GM19463 (cell line): ENCODE measurements at regions not wholly inside any gene's neighbourhood (a gene's known extent, or its start where the extent isn't known, plus 50 kb on each side); places are given as distances from the start of the nearest gene placed in this dataset.
"Not testable (repeated sequence)": the region's sequence is repeated elsewhere in the genome, so short reads cannot be mapped to it uniquely, and the experiment has no call there.

Experiments used
- ATAC-seq: cut with Tn5 transposase; IDR thresholded peaks from one replicate; pipeline ENCODE4 v1.9.1; 2021; ENCODE audit warnings: mild to moderate bottlenecking, moderate library complexity; ENCODE audit not compliant: unreplicated experiment

DNA sequence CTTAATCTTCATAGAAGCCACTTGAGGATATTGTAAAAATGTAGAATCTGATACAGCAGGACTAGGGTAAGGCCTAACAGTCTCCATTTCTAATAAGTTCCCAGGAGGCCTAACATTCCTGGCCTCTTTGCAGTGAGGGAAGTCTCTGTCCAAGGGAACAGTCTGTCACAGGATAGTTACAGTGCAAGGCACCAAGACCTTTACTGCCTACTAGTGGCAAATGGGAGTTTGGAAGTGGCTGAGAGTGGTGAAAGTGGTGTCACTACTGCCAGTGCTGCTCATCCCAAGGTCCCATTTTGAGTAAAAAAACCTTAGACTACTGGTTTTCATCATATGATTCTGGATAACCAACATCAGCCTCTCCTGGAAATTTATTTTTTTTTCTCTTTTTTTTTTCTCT, 619.5 kb upstream of the SEMA3D start:
- ATAC-seq = no peak

DNA sequence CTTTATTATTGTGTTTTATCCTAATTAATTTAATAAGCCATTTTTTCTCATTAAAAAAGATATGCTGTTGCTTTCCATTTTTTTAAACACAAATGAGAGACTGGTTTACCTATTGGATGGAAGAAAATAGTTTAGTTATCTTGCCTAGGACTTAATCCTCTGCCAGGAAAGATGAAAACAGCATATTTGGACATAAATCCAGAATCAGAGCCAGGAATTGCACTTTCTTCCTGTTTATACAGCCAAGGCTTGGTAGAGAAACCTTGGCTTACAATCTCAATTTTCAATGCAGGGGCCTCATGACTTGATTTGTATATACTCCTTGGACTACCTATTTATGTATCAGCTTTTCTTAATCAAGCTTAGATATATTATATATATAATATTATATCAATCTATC, 618.8 kb upstream of the SEMA3D start:
- no peak for ATAC-seq

DNA sequence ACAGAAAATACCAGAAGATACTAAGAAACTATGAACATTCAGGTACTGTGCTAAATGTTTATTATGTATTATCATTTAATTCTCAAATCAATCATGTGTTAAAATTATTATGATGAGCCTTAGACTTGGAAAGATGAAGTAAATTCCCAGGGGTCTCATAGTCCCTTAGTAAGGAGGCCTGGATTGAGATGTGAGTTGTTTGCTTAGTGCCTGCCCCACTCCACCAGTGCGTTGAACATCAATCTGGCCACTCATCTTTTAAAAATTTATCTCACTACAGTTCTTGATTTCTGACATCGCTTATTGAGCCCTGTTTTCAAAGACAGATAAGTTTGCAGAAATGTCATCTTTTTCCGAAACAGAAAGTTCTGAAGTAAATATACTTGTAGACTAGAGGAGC, 618.4 kb upstream of the SEMA3D start:
- no peak for ATAC-seq

- no peak for ATAC-seq
These were observed 615.4 kb upstream of the SEMA3D start for GRCh38 chr7:85802211-85802610.

DNA sequence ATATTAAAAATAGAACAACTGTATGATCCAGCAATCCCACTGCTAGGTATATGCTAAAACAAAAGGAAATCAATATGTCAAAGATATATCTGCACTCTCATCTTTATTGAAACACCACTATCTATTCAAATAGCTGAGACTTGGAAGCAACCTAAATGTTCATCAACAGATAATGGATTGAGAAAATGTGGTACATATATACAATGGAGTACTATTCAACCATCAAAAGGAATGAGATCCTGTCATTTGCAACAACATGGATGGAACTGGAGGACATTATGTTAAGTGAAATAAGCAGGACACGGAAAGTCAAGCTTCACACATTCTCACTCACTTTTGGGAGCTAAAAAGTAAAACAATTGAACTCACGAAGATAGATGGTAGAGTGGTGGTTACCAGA, 610.1 kb upstream of the SEMA3D start:
- ATAC-seq = no peak

DNA sequence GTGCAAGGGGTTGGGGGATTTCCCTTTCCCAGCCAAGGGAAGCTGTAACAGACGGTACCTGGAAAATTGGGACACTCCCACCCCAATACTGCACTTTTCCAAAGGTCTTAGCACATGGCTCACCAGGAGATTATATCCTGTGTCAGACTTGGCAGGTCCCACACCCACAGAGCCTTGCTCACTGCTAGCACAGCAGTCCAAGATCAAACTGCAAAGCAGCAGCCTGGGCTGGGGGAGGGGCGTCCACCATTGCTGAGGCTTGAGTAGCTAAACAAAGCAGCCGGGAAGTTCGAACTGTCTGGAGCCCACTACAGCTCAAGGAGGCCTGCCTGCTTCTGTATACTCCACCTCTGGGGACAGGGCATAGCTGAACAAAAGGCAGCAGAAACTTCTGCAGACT, 604.2 kb upstream of the SEMA3D start:
- ATAC-seq = not testable (repeated sequence)

- no peak for ATAC-seq
These were observed 594.8 kb upstream of the SEMA3D start for GRCh38 chr7:85781606-85782005.

- ATAC-seq = no peak
These were observed 590.0 kb upstream of the SEMA3D start for GRCh38 chr7:85776691-85777345.

DNA sequence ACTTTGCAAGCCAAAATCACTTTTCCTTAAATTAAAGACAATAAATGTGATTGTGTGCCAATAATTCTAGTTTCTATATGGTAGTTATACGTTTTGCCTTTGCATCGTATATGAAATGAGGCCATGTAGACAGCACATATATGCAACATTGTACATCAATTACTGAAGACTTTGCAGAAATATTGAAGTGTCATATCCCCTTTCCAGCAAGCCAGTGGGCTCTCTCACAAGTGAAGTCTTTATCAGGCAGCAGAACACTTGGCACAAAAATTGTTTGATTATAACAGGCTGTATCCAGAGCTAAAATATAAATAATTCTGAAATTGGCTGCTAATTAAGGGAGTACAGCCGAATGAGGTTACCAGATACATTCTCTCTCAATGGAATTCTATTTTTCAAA, 588.6 kb upstream of the SEMA3D start:
- ATAC-seq = no peak

DNA sequence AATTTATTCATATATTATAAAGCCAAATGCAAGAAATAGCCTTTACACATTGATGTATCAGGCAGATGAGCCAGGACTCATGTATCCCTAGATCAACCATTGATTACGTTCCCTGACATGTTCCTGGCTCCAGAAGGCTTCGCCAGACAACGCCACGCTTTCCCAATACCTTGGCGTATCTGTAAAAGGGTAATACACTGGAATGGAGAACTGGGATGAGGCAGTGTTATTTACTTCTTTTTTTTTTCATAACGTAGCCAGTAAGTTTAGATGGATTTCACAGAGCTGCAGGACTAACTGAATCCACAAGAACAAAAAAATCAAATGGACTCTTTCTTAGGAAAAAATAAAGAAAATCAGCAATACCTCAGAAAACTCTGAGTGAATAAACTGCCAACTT, 588.1 kb upstream of the SEMA3D start:
- ATAC-seq = no peak

DNA sequence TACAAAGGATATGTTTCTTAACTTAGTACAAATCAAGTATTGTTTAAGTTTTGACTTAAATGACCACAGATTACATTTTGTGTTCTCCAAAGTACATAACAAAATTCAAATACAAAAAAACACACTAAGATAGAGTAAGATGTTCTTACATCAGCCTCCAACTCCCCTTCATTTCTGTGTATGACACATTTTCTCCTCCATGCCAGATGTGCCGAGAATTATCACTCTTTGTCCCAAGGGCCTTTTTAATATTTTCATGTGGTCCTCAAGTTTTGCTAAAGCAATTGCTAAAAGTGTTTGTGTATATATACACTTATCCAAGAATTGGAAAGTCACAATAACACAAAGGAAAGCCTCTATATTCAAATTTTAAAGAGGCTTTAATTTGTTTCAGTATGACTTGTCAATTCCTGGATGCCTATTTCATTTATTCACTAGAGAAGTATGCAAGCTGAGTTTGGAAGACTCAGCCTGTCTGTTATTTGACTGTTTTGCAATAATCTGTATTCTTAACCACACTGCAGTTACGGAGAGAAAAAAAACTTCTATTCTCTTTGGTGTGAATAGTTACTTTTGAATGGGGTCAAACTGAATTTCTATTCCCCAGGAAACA, 586.4 kb upstream of the SEMA3D start:
- no peak for ATAC-seq

GRCh38 chr7:85771516-85771915, 584.7 kb upstream of the SEMA3D start:
- ATAC-seq = no peak

- ATAC-seq = no peak
These were observed 583.5 kb upstream of the SEMA3D start for GRCh38 chr7:85770332-85770731.

DNA sequence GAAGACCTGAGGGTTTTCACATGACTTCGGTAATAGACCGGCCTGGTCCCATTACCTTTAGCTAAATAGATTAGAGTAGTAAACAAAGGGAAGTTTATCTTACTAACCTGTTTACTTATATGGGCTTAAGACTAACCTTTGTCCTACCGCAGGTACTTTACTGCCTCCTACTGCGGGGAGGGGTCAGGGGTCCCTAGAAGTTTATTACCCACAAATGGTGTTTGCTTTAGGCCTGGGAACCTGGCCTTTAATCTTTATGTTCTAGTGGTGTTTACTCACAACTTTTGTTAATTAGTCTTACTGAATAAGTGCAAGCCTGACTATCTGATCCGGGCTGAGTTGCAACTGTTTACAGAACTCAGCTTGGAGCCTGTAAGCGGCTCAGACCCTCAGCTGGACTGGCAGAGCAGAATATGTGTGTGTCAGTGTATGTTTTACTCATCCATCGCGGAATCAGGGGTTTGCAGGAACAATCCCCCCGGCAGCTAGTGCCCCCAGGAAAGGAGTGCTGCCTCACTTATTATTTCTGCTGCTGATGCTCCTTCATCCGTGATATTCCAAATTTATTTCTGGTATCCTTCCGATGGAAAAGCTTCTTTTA, 578.9 kb upstream of the SEMA3D start:
- ATAC-seq = no peak

DNA sequence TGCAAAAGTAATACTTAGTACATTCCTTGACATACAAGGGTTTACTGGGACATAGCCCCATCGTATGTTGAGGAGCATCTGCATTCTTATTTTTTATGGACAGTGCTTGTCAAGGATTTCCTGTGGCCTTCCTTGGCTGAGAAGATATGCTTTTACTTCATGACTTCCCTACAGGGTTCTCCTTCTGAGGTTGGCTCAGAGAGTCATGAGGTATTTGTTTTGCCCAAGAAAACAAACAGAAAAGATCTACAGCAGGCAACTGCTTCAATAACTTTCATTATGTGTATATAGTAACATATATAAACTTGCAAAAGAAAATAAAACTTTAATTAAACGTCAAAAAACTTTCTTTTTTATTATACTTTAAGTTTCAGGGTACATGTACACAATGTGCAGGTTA, 577.2 kb upstream of the SEMA3D start:
- ATAC-seq = no peak

GRCh38 chr7:85757348-85757747, 570.5 kb upstream of the SEMA3D start:
- no peak for ATAC-seq

DNA sequence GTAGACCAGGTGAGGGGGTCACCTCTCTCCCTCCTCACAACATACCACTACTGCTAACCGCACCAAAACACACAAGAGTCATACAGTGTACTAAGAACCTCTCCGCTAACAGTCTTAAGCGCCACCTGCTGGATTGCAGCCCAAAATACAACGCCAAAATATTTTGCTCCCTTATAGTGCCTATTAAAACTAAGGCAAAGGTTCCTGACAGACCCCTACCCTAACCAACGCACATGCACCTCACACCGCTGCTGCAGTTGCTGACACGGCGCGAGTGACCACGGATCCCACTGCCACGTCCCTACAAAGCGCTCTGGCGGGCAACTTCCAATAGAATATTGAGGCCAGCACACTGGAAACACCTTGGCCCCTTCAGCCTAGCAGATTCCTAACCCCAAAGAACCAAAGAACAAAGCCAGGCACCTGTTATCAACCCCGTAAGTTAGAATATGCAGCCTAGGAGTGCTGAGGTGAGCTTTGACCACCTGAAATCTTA, 563.6 kb upstream of the SEMA3D start:
- ATAC-seq = peak; percentile 92

- peak; percentile 26 for ATAC-seq
These were observed 563.0 kb upstream of the SEMA3D start for GRCh38 chr7:85749696-85750453.

GRCh38 chr7:85748861-85749260, 562.0 kb upstream of the SEMA3D start:
- no peak for ATAC-seq

DNA sequence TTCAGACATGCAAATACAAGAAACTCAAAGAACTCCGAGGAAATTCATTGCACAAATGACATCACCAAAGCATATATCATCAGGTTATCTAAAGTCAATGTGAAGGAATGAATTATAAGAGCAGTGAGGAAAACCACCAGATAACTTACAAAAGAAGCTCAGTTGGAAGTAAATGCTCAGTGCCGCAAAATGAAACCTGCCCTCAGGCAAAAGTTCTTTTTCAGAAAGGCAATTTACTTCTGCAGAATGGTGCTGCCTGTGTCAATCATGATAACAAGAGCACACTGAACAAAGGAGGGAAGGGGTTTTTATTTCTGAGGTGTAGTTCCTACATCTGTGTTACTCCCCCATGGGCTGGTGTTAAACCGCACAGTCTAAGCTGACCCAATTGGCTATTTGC, 550.6 kb upstream of the SEMA3D start:
- no peak for ATAC-seq

GRCh38 chr7:85736085-85736484, 549.2 kb upstream of the SEMA3D start:
- no peak for ATAC-seq

- ATAC-seq = no peak
These were observed 548.0 kb upstream of the SEMA3D start for GRCh38 chr7:85734823-85735222.
